CD4-positive, alpha-beta T cell treated with Interleukin-17A for 4 hours (primary cell): ENCODE measurements at regions not wholly inside any gene's neighbourhood (a gene's known extent, or its start where the extent isn't known, plus 50 kb on each side); places are given as distances from the start of the nearest gene placed in this dataset.
"Not testable (repeated sequence)": the region's sequence is repeated elsewhere in the genome, so short reads cannot be mapped to it uniquely, and the experiment has no call there.

Experiments
- DNase-seq: peaks from one replicate; pipeline ENCODE4 v3.0.0-alpha.2; 2020; ENCODE audit warnings: mixed read lengths

GRCh38 chr21:35178098-35178497 lies 129.0 kb upstream of the RUNX1 start:
- no peak for DNase-seq

- peak; percentile 23 for DNase-seq
Observed at GRCh38 chr21:35172231-35172630, 123.1 kb upstream of the RUNX1 start.

DNA sequence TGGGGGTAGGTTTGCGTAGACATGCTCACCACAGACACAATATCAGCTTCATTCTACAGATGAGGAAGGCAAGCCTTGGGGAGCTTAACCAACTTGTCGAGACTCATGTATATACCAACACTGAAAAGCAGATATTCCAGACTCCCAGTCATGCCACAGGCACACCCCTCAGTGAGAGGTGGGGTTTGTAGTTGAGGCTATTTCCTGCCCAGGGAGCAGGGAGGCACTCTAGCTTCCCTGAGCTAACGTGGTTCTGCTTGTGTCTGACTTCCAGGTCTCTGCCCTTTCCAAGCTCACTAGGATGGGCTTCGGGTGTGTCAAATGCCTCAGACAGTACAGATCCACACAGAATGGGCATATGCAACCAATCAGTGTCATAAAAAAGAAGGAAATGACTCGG lies 122.3 kb upstream of the RUNX1 start:
- DNase-seq, result no peak

DNA sequence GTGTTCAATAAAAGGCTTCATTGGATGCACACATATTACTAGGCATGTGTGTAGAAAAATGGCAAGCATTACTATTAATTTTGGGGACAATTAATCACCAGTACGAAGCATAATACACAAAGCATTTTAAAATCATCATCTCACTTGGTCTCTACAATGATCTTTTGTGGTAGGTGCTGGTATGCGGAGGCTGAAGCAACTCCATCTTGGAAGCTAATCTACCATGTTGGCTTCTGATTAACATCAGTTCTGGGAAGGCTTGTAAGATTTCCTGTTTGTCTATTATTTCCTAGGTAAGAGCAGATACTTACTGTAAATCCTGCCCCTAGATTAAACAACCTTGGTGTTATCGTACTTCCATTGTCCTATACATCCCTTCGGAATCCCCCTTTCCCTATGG lies 121.7 kb upstream of the RUNX1 start:
- DNase-seq, result no peak

DNA sequence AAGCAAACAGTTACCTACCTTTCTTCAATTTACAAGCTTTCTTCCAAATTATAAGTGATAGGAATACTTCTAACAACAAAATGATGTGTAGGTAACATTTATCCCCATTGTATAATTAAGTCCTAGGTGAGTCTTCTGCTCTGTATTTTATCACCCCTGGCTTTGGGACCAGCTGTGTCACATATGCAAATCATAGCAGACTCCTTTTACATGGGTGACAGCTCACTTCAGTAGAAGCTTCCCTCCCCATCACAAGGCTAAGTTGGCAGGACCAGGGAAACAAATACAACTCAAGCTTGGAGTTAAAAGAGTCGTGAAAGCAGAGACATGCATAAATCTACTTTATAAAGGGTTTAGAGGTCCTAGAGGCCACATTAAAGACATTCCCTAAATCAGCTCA lies 121.1 kb upstream of the RUNX1 start:
- DNase-seq, result no peak

DNA sequence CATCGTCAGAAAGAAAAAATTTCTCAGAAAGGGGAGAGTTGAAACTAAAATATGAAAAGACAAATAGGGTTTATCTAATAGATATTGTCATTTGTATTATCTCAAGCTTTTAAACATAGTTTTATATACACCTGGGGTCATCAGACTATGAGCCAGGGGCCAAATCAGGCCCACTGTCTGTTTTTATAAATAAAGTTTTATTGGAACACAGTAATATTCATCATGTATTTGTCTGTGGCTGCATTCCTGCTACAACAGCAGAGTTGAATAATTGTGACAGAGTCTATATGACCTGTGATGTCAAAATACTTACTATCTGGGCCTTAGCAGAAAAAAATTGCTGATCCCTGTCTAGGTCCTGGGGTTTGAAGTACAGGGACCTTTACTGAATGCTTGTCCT lies 120.5 kb upstream of the RUNX1 start:
- DNase-seq, result no peak

DNA sequence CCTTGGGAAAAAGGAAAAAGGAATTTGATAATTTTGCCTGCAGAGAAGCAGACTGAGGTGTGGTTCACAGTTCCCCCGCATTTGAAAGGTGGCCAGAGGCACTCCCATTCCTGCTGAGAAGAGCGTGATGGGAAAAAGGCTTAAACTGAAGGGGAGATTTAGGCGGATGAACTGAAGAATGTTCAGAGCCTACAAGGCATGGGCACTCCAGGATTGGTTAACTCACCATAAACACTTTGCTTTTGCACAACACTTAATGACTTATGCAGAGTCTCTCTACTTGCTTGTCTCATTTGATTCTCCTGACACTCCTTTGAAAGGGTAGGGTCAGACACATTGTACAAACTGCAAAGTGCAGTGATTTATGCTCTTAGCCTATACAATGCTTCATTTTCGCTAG lies 119.6 kb upstream of the RUNX1 start:
- no peak for DNase-seq

- no peak for DNase-seq
Observed at GRCh38 chr21:35164971-35165483, 115.9 kb upstream of the RUNX1 start.

DNA sequence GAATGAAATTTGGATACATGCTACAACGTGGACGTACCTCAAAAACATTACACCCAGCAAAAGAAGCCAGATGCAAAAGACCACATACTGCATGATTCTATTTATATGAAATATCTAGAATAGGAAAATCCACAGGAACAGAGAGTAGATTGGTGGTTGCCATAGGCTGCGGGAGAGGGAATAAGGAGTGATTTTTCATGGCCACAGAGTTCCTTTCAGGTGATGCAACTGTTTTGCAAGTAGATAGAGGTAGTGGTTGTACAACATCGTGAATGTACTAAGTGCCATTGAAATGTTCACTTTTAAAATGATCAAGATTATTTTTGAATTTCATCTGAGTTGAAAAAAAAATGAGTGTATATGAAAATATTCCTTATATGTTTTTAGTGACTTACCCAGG lies 115.3 kb upstream of the RUNX1 start:
- DNase-seq, result no peak

DNA sequence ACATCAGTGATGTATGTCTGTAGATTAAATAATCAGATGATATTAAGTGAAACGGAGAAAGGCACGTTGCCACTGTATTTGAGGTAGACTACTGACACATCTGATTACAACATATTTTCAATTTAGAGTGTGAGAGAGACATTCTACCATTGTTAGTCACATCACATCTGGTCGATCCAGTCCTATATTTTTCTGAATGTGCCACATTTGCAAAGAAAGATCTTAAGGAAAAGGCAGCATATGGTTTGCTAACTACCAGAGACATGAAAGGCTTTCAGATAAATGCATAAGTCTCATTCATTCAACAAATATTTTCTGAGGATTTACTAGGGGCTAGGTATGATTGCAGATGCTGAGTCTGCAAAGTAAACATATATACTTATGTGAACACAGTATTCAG lies 114.3 kb upstream of the RUNX1 start:
- no peak for DNase-seq

DNA sequence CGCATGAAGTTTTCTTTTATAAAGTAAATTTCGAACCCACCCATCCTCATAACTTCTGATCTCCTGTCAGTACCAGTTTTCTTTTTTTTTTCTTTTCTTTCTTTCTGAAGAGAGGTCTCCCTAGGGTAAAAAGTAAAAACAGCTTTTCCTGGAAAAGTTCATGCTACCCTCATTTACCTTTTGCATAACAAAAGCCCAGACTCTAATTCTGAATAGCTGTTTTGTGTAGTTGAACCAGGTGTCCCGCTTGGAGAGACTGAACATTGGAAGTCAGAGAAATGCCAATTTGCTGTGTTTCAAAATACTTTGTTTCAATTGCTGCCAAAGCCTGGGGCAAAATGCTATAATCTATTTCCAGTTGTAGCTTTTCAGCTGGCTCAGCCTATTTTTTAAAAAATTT lies 113.7 kb upstream of the RUNX1 start:
- no peak for DNase-seq

DNA sequence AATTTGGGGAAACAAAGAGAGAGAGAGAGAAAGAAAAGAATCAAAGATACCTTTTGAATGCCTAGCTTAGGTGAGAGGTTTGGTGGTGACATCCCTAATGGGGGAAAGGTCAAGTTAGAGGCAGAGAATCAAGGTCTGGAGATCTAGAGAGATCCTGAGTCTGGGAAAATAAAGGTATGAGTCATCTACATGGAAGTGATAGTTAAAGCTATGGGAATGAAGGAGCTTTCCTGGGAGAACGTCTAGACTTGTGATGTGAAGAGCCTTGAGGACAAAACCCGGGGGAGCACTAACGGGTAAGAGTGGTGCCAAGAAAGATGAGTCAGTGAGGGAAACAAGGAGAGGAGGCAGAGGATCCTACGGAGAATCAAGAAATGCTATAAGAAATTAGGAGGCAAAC lies 110.8 kb upstream of the RUNX1 start:
- no peak for DNase-seq

- not testable (repeated sequence) for DNase-seq
Observed at GRCh38 chr21:35157374-35157773, 108.3 kb upstream of the RUNX1 start.

- no peak for DNase-seq
Observed at GRCh38 chr21:35156293-35157278, 107.5 kb upstream of the RUNX1 start.

DNA sequence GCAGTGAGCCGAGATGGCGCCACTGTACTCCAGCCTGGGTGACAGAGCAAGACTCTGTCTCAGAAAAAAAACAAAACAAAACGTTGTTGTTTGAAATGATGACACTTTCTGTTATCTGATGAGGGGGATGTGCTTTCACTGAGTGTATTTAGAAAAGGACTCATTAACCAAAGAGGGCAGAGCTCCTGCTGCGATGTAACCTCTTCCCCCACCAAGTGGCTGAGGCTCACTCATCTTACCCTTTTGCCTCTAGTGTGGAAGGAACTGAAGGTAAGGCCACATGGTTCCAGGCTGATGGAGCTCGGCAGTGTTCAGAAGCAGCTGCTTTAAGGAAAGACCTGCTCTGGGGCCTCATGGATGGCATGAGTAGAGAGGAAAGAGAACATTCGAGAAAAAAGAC lies 105.7 kb upstream of the RUNX1 start:
- no peak for DNase-seq

GRCh38 chr21:35153671-35154070 lies 104.6 kb upstream of the RUNX1 start:
- no peak for DNase-seq

- DNase-seq, result no peak
Observed at GRCh38 chr21:35150562-35151226, 101.6 kb upstream of the RUNX1 start.

GRCh38 chr21:35149698-35150097 lies 100.6 kb upstream of the RUNX1 start:
- DNase-seq, result no peak

DNA sequence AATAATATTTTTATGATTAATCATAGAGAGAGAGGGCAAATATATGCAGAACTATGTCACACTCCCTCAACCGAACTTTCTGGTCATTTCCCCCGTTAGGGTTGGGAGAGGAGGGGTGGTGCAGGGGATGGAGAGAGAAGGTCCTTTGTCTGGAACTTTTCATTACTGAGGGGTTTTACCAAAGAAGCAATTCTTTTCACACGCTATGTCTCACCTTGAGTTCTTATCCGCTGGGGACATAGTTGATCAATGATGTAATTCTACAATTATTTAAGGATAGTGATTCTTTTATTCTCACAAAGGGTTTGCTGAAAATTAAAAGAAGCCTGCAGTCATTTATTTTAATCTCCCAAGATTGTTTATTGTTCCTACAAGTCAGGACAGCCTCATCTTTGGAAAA lies 98.3 kb upstream of the RUNX1 start:
- DNase-seq, result no peak

DNA sequence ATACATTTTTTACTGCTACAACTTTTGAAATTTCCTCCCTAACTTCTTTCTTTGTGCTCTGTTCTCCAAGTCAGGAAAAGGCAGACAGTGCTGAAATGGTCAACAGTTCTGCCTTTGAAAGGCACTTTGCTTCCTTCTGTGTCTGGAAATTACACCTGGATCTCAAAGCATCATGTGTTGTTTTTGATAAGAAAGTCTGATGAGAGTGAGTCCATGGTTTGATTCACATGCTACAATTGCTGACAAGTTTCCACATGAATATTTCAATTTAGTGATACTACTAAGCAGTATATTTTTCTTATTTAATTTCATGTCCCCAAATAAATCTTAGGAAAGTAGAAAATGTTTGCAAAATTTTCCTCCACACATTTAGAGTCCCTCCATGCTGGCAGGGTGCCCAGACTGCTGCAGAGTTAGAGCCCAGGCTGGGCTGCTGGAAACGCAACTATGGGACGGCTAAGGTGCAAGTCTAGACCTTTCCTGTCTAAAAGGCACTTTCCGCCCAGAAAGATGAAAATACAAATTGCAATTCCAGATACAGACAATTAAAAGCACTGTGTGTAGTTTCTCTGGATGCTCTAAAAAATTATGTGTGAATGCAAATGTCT lies 96.6 kb upstream of the RUNX1 start:
- no peak for DNase-seq

- DNase-seq, result no peak
Observed at GRCh38 chr21:35144978-35145377, 95.9 kb upstream of the RUNX1 start.

DNA sequence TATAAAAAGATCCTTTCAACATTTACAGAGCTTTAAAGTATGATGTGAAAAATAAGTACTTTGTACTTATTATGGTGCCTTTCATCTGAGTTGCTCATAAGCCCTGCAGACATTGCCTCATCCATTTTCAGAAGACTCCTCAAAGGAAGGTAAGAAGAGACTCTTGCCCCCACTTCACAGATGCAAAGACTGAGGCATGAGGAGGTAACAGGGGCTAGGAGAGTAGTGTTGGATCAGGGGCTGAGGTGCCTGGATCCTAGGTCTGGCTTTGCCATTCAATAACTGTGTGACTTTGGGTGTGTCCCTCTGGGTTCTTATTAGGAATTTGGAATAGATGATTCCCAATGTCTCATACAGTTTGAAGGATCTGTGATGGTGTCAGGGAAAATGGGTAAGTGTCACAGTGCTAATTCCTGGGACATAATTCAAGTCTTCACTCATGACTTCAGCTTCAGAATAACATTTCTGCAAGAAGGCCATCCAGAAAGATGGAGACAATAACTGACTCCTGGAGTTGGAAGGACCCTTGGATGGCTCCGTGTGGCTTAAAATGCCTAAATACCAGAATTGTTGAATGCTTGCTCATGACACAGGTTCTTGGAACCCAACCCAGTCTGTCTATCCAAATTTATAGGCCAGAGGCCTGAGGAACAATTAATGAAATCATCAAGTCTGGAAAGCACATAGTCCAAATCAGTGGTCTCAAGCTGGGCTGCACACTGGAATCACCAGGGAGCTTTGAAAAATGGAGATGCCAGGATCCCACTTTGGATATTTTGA lies 93.1 kb upstream of the RUNX1 start:
- no peak for DNase-seq

DNA sequence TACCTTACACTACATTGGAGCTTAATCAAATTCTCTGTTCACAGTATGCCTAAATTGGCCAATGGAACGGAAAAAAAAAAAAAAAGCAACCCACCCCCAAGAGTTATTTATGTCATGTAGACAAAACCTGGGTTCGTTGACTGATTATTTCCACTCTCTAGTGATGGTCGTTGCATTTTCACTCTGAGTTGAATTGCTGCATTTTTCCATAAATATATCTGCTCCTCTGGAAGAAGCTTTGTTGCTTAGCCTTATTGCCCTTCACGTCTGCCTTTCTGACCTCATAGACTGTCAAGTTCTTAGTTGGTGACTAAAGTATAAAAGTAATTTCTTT lies 90.2 kb upstream of the RUNX1 start:
- no peak for DNase-seq
